CD14-positive monocyte (primary cell): ENCODE measurements at regions not wholly inside any gene's neighbourhood (a gene's known extent, or its start where the extent isn't known, plus 50 kb on each side); places are given as distances from the start of the nearest gene placed in this dataset.

ENCODE experiments used
- DNase-seq, 3 donors: peaks; one replicate each; pipeline ENCODE4 v3.0.0-alpha.2; 2011 to 2022
- H2AFZ ChIP-seq: 2 replicates; pipeline ENCODE4 v1.6.0; 2012; ENCODE audit warnings: mild to moderate bottlenecking, low read depth, low read length, inconsistent platforms; ENCODE audit not compliant: insufficient read depth, poor library complexity, severe bottlenecking
- H3K27ac ChIP-seq, 2 donors: 1 replicate in 1 of 2; 2 replicates in 1 of 2; pipeline ENCODE4 v1.5.1; 2012 to 2013; ENCODE audit warnings: low read length in 2 of 2, control low read depth in 1 of 2, inconsistent platforms in 1 of 2, low read depth in 1 of 2, mild to moderate bottlenecking in 1 of 2
- H3K27me3 ChIP-seq, 2 donors: one replicate each; pipeline versions ENCODE4 v1.6.0 to v1.6.1; 2011 to 2013; ENCODE audit warnings: low read length in 2 of 2; ENCODE audit not compliant: control insufficient read depth in 2 of 2, insufficient read depth in 2 of 2
- H3K36me3 ChIP-seq, 2 donors: replicated peaks in 1 of 2; 1 replicate in 1 of 2; 2 replicates in 1 of 2; pipeline versions ENCODE4 v1.5.1 to v1.6.1; 2012 to 2013; ENCODE audit warnings: low read length in 2 of 2, control low read depth in 1 of 2, inconsistent platforms in 1 of 2, mild to moderate bottlenecking in 1 of 2; ENCODE audit not compliant: insufficient read depth in 2 of 2, control insufficient read depth in 1 of 2
- H3K4me1 ChIP-seq, 2 donors: 1 replicate in 1 of 2; 2 replicates in 1 of 2; pipeline versions ENCODE4 v1.5.1 to v1.6.1; 2012 to 2013; ENCODE audit warnings: low read length in 2 of 2, control low read depth in 1 of 2, inconsistent platforms in 1 of 2, mild to moderate bottlenecking in 1 of 2, moderate library complexity in 1 of 2; ENCODE audit not compliant: insufficient read depth in 2 of 2, control insufficient read depth in 1 of 2
- H3K4me2 ChIP-seq: replicated peaks from 2 replicates; pipeline ENCODE3; 2012; ENCODE audit warnings: low read length, moderate library complexity, mild to moderate bottlenecking; ENCODE audit not compliant: poor library complexity, severe bottlenecking; ENCODE audit errors: extremely low read depth
- H3K4me3 ChIP-seq, 3 experiments: fragments of 200-600 bp in 1 of 3; sonication (generic) in 1 of 3; replicated peaks in 1 of 3; 1 replicate in 2 of 3; 2 replicates in 1 of 3; pipeline ENCODE4 v1.5.1; 2011 to 2013; ENCODE audit warnings: low read length in 3 of 3, mild to moderate bottlenecking in 3 of 3, control low read depth in 2 of 3, low read depth in 2 of 3, inconsistent platforms in 1 of 3, moderate library complexity in 1 of 3
- H3K79me2 ChIP-seq: 2 replicates; pipeline ENCODE4 v1.6.0; 2012; ENCODE audit warnings: mild to moderate bottlenecking, control low read depth, inconsistent platforms, low read length, moderate library complexity; ENCODE audit not compliant: insufficient read depth
- H3K9ac ChIP-seq: 2 replicates; pipeline ENCODE4 v1.6.0; 2017; ENCODE audit warnings: low read length, mild to moderate bottlenecking; ENCODE audit not compliant: insufficient read depth, poor library complexity, severe bottlenecking
- H3K9me3 ChIP-seq, 2 donors: replicated peaks in 1 of 2; 1 replicate in 1 of 2; 2 replicates in 1 of 2; pipeline versions ENCODE4 v1.5.1 to v1.6.1; 2012 to 2013; ENCODE audit warnings: low read length in 2 of 2, control low read depth in 1 of 2; ENCODE audit not compliant: control insufficient read depth in 1 of 2, insufficient read depth in 1 of 2
- H4K20me1 ChIP-seq: 2 replicates; pipeline ENCODE4 v1.6.0; 2012; ENCODE audit warnings: mild to moderate bottlenecking, low read length, control low read depth, moderate library complexity; ENCODE audit not compliant: insufficient read depth
- H3K27ac Mint-ChIP-seq, 7 donors: one replicate each; pipeline ENCODE4 v1.8.0; 2020; ENCODE audit warnings: mild to moderate bottlenecking in 7 of 7, mixed read lengths in 7 of 7, moderate library complexity in 6 of 7, inconsistent platforms in 2 of 7
- H3K27me3 Mint-ChIP-seq, 3 donors: one replicate each; pipeline ENCODE4 v1.8.0; 2021 to 2022; ENCODE audit warnings: low read depth in 3 of 3, mild to moderate bottlenecking in 3 of 3, mixed read lengths in 3 of 3, moderate library complexity in 3 of 3, inconsistent platforms in 1 of 3
- H3K36me3 Mint-ChIP-seq, 2 donors: one replicate each; pipeline ENCODE4 v1.8.0; 2020; ENCODE audit warnings: mixed read lengths in 2 of 2, inconsistent platforms in 1 of 2, mild to moderate bottlenecking in 1 of 2
- H3K4me1 Mint-ChIP-seq: one replicate; pipeline ENCODE4 v1.8.0; 2020; ENCODE audit warnings: mild to moderate bottlenecking, mixed read lengths
- H3K4me3 Mint-ChIP-seq, 2 donors: one replicate each; pipeline ENCODE4 v1.8.0; 2020; ENCODE audit warnings: mild to moderate bottlenecking in 2 of 2, mixed read lengths in 2 of 2, moderate library complexity in 1 of 2
- H3K9me3 Mint-ChIP-seq, 7 donors: one replicate each; pipeline ENCODE4 v1.8.0; 2020 to 2022; ENCODE audit warnings: mixed read lengths in 7 of 7, mild to moderate bottlenecking in 6 of 7, moderate library complexity in 6 of 7, inconsistent platforms in 2 of 7
- CTCF ChIP-seq: fragments of 200-600 bp; IDR thresholded peaks from one replicate; pipeline ENCODE4 v1.8.0; 2022; ENCODE audit warnings: antibody characterized with exemption, mild to moderate bottlenecking
- WGBS: methylation state at CpG from one replicate; pipeline ENCODE4 v1.1.5; 2013; ENCODE audit warnings: missing lambda C conversion rate; ENCODE audit not compliant: insufficient coverage; 5-methylcytosine and 5-hydroxymethylcytosine counted together
- intact Hi-C, 2 donors: fragments of 100-400 bp; cut with micrococcal nuclease; formaldehyde crosslinking; loops; one replicate each; pipeline versions ENCODE4 v1.15.0 to v1.15.1; 2023

- H3K27ac ChIP-seq = no peak overlapping the region
- no peak for TF ChIP-seq CTCF
- no peak overlapping the region for H2AFZ ChIP-seq
- no peaks in the 10 kb centered on the region for H3K4me1 ChIP-seq
- no peaks in the 10 kb centered on the region for H3K9me3 ChIP-seq
- Mint-ChIP-seq H3K9me3 (peaks cover 0 to 2% (median 0%) of the 10 kb centered on the region in 7 donors), H3K27me3 (peaks cover 0 to 1% (median 0%) of the 10 kb centered on the region in 3 donors), H3K36me3 (no peaks in the 10 kb centered on the region), H3K4me3 (no peak overlapping the region), H3K27ac (no peak overlapping the region), H3K4me1 (no peaks in the 10 kb centered on the region)
- no peak overlapping the region for H3K4me2 ChIP-seq
- no peaks in the 10 kb centered on the region for H4K20me1 ChIP-seq
- no peak overlapping the region for H3K9ac ChIP-seq
- no peak overlapping the region for H3K4me3 ChIP-seq
- H3K79me2 ChIP-seq = no peaks in the 10 kb centered on the region
- intact Hi-C loops = no loop called here
- no peaks in the 10 kb centered on the region for H3K36me3 ChIP-seq
- no peak for DNase-seq
- no peaks in the 10 kb centered on the region for H3K27me3 ChIP-seq
- WGBS = no CpG with 5 or more reads among the region's 3 CpGs
Observed at GRCh38 chr4:71206763-71207162, 132.1 kb upstream of the SLC4A4 start.

- Mint-ChIP-seq H3K4me3 (no peak overlapping the region), H3K36me3 (no peaks in the 10 kb centered on the region), H3K27ac (no peak overlapping the region), H3K4me1 (no peaks in the 10 kb centered on the region), H3K9me3 (peaks cover 0 to 2% (median 0%) of the 10 kb centered on the region in 7 donors), H3K27me3 (peaks cover 0 to 4% (median 1%) of the 10 kb centered on the region in 3 donors)
- intact Hi-C loops = no loop called here
- TF ChIP-seq CTCF = no peak
- DNase-seq = no peak
- Histone ChIP-seq H3K27me3 (no peaks in the 10 kb centered on the region), H4K20me1 (no peaks in the 10 kb centered on the region), H3K9me3 (no peaks in the 10 kb centered on the region), H3K27ac (no peak overlapping the region), H3K9ac (no peak overlapping the region), H3K36me3 (no peaks in the 10 kb centered on the region), H2AFZ (no peak overlapping the region), H3K4me1 (no peaks in the 10 kb centered on the region), H3K4me3 (no peak overlapping the region), H3K79me2 (no peaks in the 10 kb centered on the region), H3K4me2 (no peak overlapping the region)
Observed at GRCh38 chr4:71209161-71209560, 129.7 kb upstream of the SLC4A4 start.
